Nephron (organoid): ENCODE measurements at regions not wholly inside any gene's neighbourhood (a gene's known extent, or its start where the extent isn't known, plus 50 kb on each side); places are given as distances from the start of the nearest gene placed in this dataset.
A peak's percentile ranks its signal among the peaks of the same experiment; 100 is the strongest.

ENCODE experiments used
- H3K27ac Mint-ChIP-seq, 3 experiments: 2 replicates each; pipeline ENCODE4 v1.8.0; 2020; ENCODE audit warnings: mixed read lengths in 3 of 3, mild to moderate bottlenecking in 2 of 3, moderate library complexity in 1 of 3
- H3K27me3 Mint-ChIP-seq: 2 replicates; pipeline ENCODE4 v1.8.0; 2021; ENCODE audit warnings: low read depth, mild to moderate bottlenecking, moderate library complexity, mixed read lengths
- H3K36me3 Mint-ChIP-seq: 2 replicates; pipeline ENCODE4 v1.8.0; 2020; ENCODE audit warnings: low read depth, mixed read lengths
- H3K4me1 Mint-ChIP-seq: 2 replicates; pipeline ENCODE4 v1.8.0; 2020; ENCODE audit warnings: mixed read lengths
- H3K4me3 Mint-ChIP-seq, 3 experiments: 2 replicates each; pipeline ENCODE4 v1.8.0; 2020; ENCODE audit warnings: mild to moderate bottlenecking in 3 of 3, mixed read lengths in 3 of 3, moderate library complexity in 2 of 3
- H3K9me3 Mint-ChIP-seq: 2 replicates; pipeline ENCODE4 v1.8.0; 2020; ENCODE audit warnings: mixed read lengths
- CTCF ChIP-seq, 3 experiments: fragments of 200-600 bp; sonication (generic); IDR thresholded peaks; one replicate each; pipeline ENCODE4 v1.5.0; 2021; ENCODE audit warnings: antibody characterized with exemption in 3 of 3; ENCODE audit not compliant: unreplicated experiment in 3 of 3

DNA sequence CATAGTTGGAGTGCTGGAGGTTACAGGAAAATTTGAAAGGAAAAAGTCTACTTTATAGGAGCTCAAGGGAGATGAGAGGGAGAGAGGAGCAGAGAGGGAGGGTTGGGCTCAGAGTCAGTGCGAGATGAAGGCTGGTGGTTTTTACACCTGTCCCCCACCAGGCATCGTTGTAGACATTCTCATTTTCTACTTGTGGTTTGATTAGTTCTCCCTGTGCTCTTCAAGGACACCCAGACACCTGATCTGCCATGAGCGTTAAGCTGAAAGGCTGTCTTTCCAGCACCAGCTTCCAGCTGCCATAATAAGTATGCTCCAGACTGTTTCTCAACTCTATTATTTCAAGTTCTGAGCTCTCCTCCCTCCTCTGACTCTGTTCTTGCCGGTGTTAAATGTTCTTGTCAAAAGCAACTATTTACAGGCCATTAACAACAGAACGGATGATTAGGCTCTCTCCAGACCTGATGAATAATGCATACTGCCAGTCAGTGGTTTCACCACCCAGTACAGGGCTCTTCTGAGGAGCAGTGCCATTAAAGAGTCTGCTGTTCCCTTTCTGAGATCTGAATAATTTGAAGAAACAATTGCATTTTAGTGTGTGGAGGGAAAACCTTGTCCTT is 514.6 kb upstream of the MCTP2 start:
- Mint-ChIP-seq H3K27ac (no peak overlapping the region), H3K36me3 (no peaks in the 10 kb centered on the region)

GRCh38 chr15:93709708-93710107 is 521.7 kb upstream of the MCTP2 start:
- Mint-ChIP-seq H3K36me3 (no peaks in the 10 kb centered on the region), H3K4me3 (no peak overlapping the region), H3K27me3 (peaks cover 9% of the 10 kb centered on the region), H3K27ac (peak overlapping the region in 1 of 3 experiments; percentile 83), H3K4me1 (peaks cover 45% of the 10 kb centered on the region), H3K9me3 (no peaks in the 10 kb centered on the region)
- TF ChIP-seq CTCF (IDR thresholded peaks at IDR 0.05; ENCODE audit: unreplicated experiment in 3 of 3) = no peak

More for the DNA sequence above, 514.6 kb upstream of the MCTP2 start:
- TF ChIP-seq CTCF (IDR thresholded peaks at IDR 0.05; ENCODE audit: unreplicated experiment in 3 of 3) = no peak
- H3K9me3 Mint-ChIP-seq = no peaks in the 10 kb centered on the region
- peaks cover 8% of the 10 kb centered on the region for H3K4me1 Mint-ChIP-seq
- H3K27me3 Mint-ChIP-seq = peaks cover 30% of the 10 kb centered on the region
- no peak overlapping the region for H3K4me3 Mint-ChIP-seq

- Mint-ChIP-seq H3K27me3 (peaks cover 9% of the 10 kb centered on the region), H3K27ac (peak overlapping the region; percentile 30 to 83 (median 68)), H3K9me3 (no peaks in the 10 kb centered on the region), H3K4me1 (peaks cover 45% of the 10 kb centered on the region), H3K36me3 (no peaks in the 10 kb centered on the region), H3K4me3 (peak overlapping the region in 1 of 3 experiments; percentile 8)
- no peak for TF ChIP-seq CTCF (IDR thresholded peaks at IDR 0.05; ENCODE audit: unreplicated experiment in 3 of 3)
Observed at GRCh38 chr15:93708724-93709445, 522.5 kb upstream of the MCTP2 start.

- Mint-ChIP-seq H3K36me3 (no peaks in the 10 kb centered on the region), H3K27me3 (no peaks in the 10 kb centered on the region), H3K4me3 (peak overlapping the region in 1 of 3 experiments; percentile 42), H3K9me3 (peaks cover 4% of the 10 kb centered on the region), H3K27ac (peak overlapping the region; percentile 56 to 83 (median 82)), H3K4me1 (peaks cover 57% of the 10 kb centered on the region)
- TF ChIP-seq CTCF (IDR thresholded peaks at IDR 0.05; ENCODE audit: unreplicated experiment in 3 of 3) = no peak
Observed at GRCh38 chr15:93707751-93708150, 523.6 kb upstream of the MCTP2 start.

GRCh38 chr15:93706495-93707292 is 524.7 kb upstream of the MCTP2 start:
- H3K9me3 Mint-ChIP-seq = peaks cover 4% of the 10 kb centered on the region
- peak overlapping the region in 2 of 3 experiments; percentile 38 to 56 for H3K4me3 Mint-ChIP-seq
- H3K27ac Mint-ChIP-seq = peak overlapping the region; percentile 75 to 89 (median 83)
- H3K36me3 Mint-ChIP-seq = no peaks in the 10 kb centered on the region
- no peak for TF ChIP-seq CTCF (IDR thresholded peaks at IDR 0.05; ENCODE audit: unreplicated experiment in 3 of 3)
- H3K27me3 Mint-ChIP-seq = no peaks in the 10 kb centered on the region
- H3K4me1 Mint-ChIP-seq = peaks cover 64% of the 10 kb centered on the region
